ENCODE measurements at regions not wholly inside any gene's neighbourhood (a gene's known extent, or its start where the extent isn't known, plus 50 kb on each side); places are given as distances from the start of the nearest gene placed in this dataset.

DNA sequence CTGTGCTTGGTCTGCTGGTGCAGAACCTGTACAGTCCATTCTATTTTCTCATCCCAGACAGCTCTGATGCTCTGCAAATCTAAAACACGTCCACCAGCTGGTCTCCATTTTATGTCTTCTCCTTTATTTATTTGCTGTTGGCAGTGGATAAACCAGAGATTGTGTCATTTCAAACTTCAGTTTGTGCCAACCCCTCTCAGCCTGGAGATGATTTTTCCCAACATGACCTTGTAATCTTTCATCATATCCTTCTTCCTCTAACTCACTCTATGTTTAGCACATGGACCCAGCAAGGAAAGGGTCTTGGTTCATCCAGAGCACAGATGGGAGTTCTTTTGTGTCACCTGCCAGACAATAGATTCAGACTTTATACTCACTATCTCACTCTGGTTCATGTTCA, 273.2 kb downstream of the MTX2 start:
- TF ChIP-seq, protein P1, sequence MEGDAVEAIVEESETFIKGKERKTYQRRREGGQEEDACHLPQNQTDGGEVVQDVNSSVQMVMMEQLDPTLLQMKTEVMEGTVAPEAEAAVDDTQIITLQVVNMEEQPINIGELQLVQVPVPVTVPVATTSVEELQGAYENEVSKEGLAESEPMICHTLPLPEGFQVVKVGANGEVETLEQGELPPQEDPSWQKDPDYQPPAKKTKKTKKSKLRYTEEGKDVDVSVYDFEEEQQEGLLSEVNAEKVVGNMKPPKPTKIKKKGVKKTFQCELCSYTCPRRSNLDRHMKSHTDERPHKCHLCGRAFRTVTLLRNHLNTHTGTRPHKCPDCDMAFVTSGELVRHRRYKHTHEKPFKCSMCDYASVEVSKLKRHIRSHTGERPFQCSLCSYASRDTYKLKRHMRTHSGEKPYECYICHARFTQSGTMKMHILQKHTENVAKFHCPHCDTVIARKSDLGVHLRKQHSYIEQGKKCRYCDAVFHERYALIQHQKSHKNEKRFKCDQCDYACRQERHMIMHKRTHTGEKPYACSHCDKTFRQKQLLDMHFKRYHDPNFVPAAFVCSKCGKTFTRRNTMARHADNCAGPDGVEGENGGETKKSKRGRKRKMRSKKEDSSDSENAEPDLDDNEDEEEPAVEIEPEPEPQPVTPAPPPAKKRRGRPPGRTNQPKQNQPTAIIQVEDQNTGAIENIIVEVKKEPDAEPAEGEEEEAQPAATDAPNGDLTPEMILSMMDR (conservative IDR thresholded peaks at IDR 0.05), result no peak
- TF ChIP-seq EZH2 (IDR thresholded peaks at IDR 0.05; ENCODE audit: low read depth), result no peak

Measured in PC-9 (cell line).